HG02763 (cell line): ENCODE measurements at regions not wholly inside any gene's neighbourhood (a gene's known extent, or its start where the extent isn't known, plus 50 kb on each side); places are given as distances from the start of the nearest gene placed in this dataset.

ENCODE experiments used
- ATAC-seq: cut with Tn5 transposase; IDR thresholded peaks from one replicate; pipeline ENCODE4 v1.9.1; 2021; ENCODE audit warnings: mild to moderate bottlenecking, moderate library complexity; ENCODE audit not compliant: unreplicated experiment

GRCh38 chr12:82047446-82047845, 288.3 kb upstream of the PPFIA2 start:
- no peak for ATAC-seq

- ATAC-seq, result peak; percentile 90
Observed at GRCh38 chr12:82040987-82041743, 282.0 kb upstream of the PPFIA2 start.

- no peak for ATAC-seq
Observed at GRCh38 chr12:82034769-82035168, 275.6 kb upstream of the PPFIA2 start.

- no peak for ATAC-seq
Observed at GRCh38 chr12:82029936-82030335, 270.8 kb upstream of the PPFIA2 start.

- no peak for ATAC-seq
Observed at GRCh38 chr12:82028772-82029171, 269.6 kb upstream of the PPFIA2 start.

- no peak for ATAC-seq
Observed at GRCh38 chr12:82027612-82028011, 268.5 kb upstream of the PPFIA2 start.

- ATAC-seq, result no peak
Observed at GRCh38 chr12:82025462-82025861, 266.3 kb upstream of the PPFIA2 start.

GRCh38 chr12:82019533-82019932, 260.4 kb upstream of the PPFIA2 start:
- ATAC-seq, result no peak

- peak; percentile 89 for ATAC-seq
Observed at GRCh38 chr12:82015623-82016347, 256.6 kb upstream of the PPFIA2 start.

- no peak for ATAC-seq
Observed at GRCh38 chr12:82012176-82012575, 253.0 kb upstream of the PPFIA2 start.

- ATAC-seq, result no peak
Observed at GRCh38 chr12:82009524-82009923, 250.4 kb upstream of the PPFIA2 start.

- no peak for ATAC-seq
Observed at GRCh38 chr12:82008251-82008650, 249.1 kb upstream of the PPFIA2 start.

GRCh38 chr12:81998761-81999378, 239.7 kb upstream of the PPFIA2 start:
- no peak for ATAC-seq

- ATAC-seq, result no peak
Observed at GRCh38 chr12:81992461-81992860, 233.3 kb upstream of the PPFIA2 start.

GRCh38 chr12:81991868-81992267, 232.7 kb upstream of the PPFIA2 start:
- ATAC-seq, result no peak

GRCh38 chr12:81988362-81988761, 229.2 kb upstream of the PPFIA2 start:
- no peak for ATAC-seq

GRCh38 chr12:81987371-81987770, 228.2 kb upstream of the PPFIA2 start:
- no peak for ATAC-seq

GRCh38 chr12:81976661-81977060, 217.5 kb upstream of the PPFIA2 start:
- ATAC-seq, result no peak

GRCh38 chr12:81974762-81975161, 215.6 kb upstream of the PPFIA2 start:
- no peak for ATAC-seq

- no peak for ATAC-seq
Observed at GRCh38 chr12:81968421-81968820, 209.3 kb upstream of the PPFIA2 start.

- ATAC-seq, result no peak
Observed at GRCh38 chr12:81963636-81964035, 204.5 kb upstream of the PPFIA2 start.

- ATAC-seq, result no peak
Observed at GRCh38 chr12:81963026-81963425, 203.9 kb upstream of the PPFIA2 start.
